Right forelimb (tissue), 1 donor: ENCODE measurements at regions not wholly inside any gene's neighbourhood (a gene's known extent, or its start where the extent isn't known, plus 50 kb on each side); places are given as distances from the start of the nearest gene placed in this dataset.

Experiments used
- DNase-seq: peaks from one replicate; pipeline ENCODE4 v3.0.0-alpha.2; 2018

- no peak for DNase-seq
These were observed 510.4 kb upstream of the AGTR1 start for GRCh38 chr3:148187296-148187695.

- DNase-seq, result no peak
These were observed 507.2 kb upstream of the AGTR1 start for GRCh38 chr3:148190441-148190990.

GRCh38 chr3:148191966-148192365 lies 505.7 kb upstream of the AGTR1 start:
- no peak for DNase-seq

- no peak for DNase-seq
These were observed 500.6 kb upstream of the AGTR1 start for GRCh38 chr3:148197061-148197460.

- DNase-seq, result no peak
These were observed 495.3 kb upstream of the AGTR1 start for GRCh38 chr3:148202386-148202785.

- no peak for DNase-seq
These were observed 494.2 kb upstream of the AGTR1 start for GRCh38 chr3:148203297-148204010.

GRCh38 chr3:148204131-148204530 lies 493.6 kb upstream of the AGTR1 start:
- DNase-seq, result no peak

GRCh38 chr3:148205977-148206376 lies 491.7 kb upstream of the AGTR1 start:
- no peak for DNase-seq

GRCh38 chr3:148206446-148206845 lies 491.3 kb upstream of the AGTR1 start:
- DNase-seq, result no peak

GRCh38 chr3:148208975-148209374 lies 488.7 kb upstream of the AGTR1 start:
- no peak for DNase-seq

GRCh38 chr3:148211725-148212124 lies 486.0 kb upstream of the AGTR1 start:
- no peak for DNase-seq

GRCh38 chr3:148214705-148215104 lies 483.0 kb upstream of the AGTR1 start:
- no peak for DNase-seq

GRCh38 chr3:148217317-148217716 lies 480.4 kb upstream of the AGTR1 start:
- no peak for DNase-seq

- no peak for DNase-seq
These were observed 479.5 kb upstream of the AGTR1 start for GRCh38 chr3:148218222-148218621.

- DNase-seq, result no peak
These were observed 477.7 kb upstream of the AGTR1 start for GRCh38 chr3:148219999-148220398.

- no peak for DNase-seq
These were observed 476.4 kb upstream of the AGTR1 start for GRCh38 chr3:148221303-148221702.

GRCh38 chr3:148223266-148223665 lies 474.4 kb upstream of the AGTR1 start:
- DNase-seq, result no peak

- no peak for DNase-seq
These were observed 471.5 kb upstream of the AGTR1 start for GRCh38 chr3:148226246-148226645.

GRCh38 chr3:148227534-148227933 lies 470.2 kb upstream of the AGTR1 start:
- no peak for DNase-seq

- DNase-seq, result no peak
These were observed 468.6 kb upstream of the AGTR1 start for GRCh38 chr3:148229107-148229506.

GRCh38 chr3:148230473-148230872 lies 467.2 kb upstream of the AGTR1 start:
- DNase-seq, result no peak

- no peak for DNase-seq
These were observed 465.3 kb upstream of the AGTR1 start for GRCh38 chr3:148232389-148232788.

- DNase-seq, result no peak
These were observed 464.3 kb upstream of the AGTR1 start for GRCh38 chr3:148233403-148233802.

- DNase-seq, result no peak
These were observed 463.2 kb upstream of the AGTR1 start for GRCh38 chr3:148234536-148234935.

GRCh38 chr3:148235566-148235965 lies 462.1 kb upstream of the AGTR1 start:
- DNase-seq, result no peak
